ENCODE measurements at regions not wholly inside any gene's neighbourhood (a gene's known extent, or its start where the extent isn't known, plus 50 kb on each side); places are given as distances from the start of the nearest gene placed in this dataset.

- no peak for DNase-seq (ENCODE audit: low spot score)
Measured at GRCh38 chrX:5528057-5528456, 700.6 kb downstream of the NLGN4X start.

- DNase-seq (ENCODE audit: low spot score): no peak
Measured at GRCh38 chrX:5526191-5526590, 702.5 kb downstream of the NLGN4X start.

- DNase-seq (ENCODE audit: low spot score): no peak
Measured at GRCh38 chrX:5490786-5491563, 737.7 kb downstream of the NLGN4X start.

GRCh38 chrX:5474282-5474681 lies 754.4 kb downstream of the NLGN4X start:
- DNase-seq (ENCODE audit: low spot score): no peak

- DNase-seq (ENCODE audit: low spot score): no peak
Measured at GRCh38 chrX:5458300-5458842, 770.3 kb downstream of the NLGN4X start.

- no peak for DNase-seq (ENCODE audit: low spot score)
Measured at GRCh38 chrX:5449323-5449722, 779.3 kb downstream of the NLGN4X start.

- no peak for DNase-seq (ENCODE audit: low spot score)
Measured at GRCh38 chrX:5431823-5432222, 796.8 kb downstream of the NLGN4X start.

GRCh38 chrX:5425119-5425518 lies 803.5 kb downstream of the NLGN4X start:
- no peak for DNase-seq (ENCODE audit: low spot score)

GRCh38 chrX:5417381-5417780 lies 811.3 kb downstream of the NLGN4X start:
- DNase-seq (ENCODE audit: low spot score): no peak

GRCh38 chrX:5415738-5416137 lies 812.9 kb downstream of the NLGN4X start:
- no peak for DNase-seq (ENCODE audit: low spot score)

GRCh38 chrX:5409106-5409505 lies 819.6 kb downstream of the NLGN4X start:
- no peak for DNase-seq (ENCODE audit: low spot score)

GRCh38 chrX:5402461-5402860 lies 826.2 kb downstream of the NLGN4X start:
- DNase-seq (ENCODE audit: low spot score): no peak

GRCh38 chrX:5399403-5399802 lies 829.3 kb downstream of the NLGN4X start:
- no peak for DNase-seq (ENCODE audit: low spot score)

- no peak for DNase-seq (ENCODE audit: low spot score)
Measured at GRCh38 chrX:5397409-5397808, 831.3 kb downstream of the NLGN4X start.

- DNase-seq (ENCODE audit: low spot score): no peak
Measured at GRCh38 chrX:5390376-5390775, 838.3 kb downstream of the NLGN4X start.

- DNase-seq (ENCODE audit: low spot score): no peak
Measured at GRCh38 chrX:5388087-5388486, 840.6 kb downstream of the NLGN4X start.

- DNase-seq (ENCODE audit: low spot score): no peak
Measured at GRCh38 chrX:5380426-5380825, 848.2 kb downstream of the NLGN4X start.

- no peak for DNase-seq (ENCODE audit: low spot score)
Measured at GRCh38 chrX:5341902-5342301, 886.8 kb downstream of the NLGN4X start.

- no peak for DNase-seq (ENCODE audit: low spot score)
Measured at GRCh38 chrX:5337160-5337559, 891.5 kb downstream of the NLGN4X start.

- DNase-seq (ENCODE audit: low spot score): no peak
Measured at GRCh38 chrX:5324546-5324945, 904.1 kb downstream of the NLGN4X start.

- no peak for DNase-seq (ENCODE audit: low spot score)
Measured at GRCh38 chrX:5314148-5314547, 914.5 kb downstream of the NLGN4X start.

- no peak for DNase-seq (ENCODE audit: low spot score)
Measured at GRCh38 chrX:5307416-5307815, 921.3 kb downstream of the NLGN4X start.

- no peak for DNase-seq (ENCODE audit: low spot score)
Measured at GRCh38 chrX:5306654-5307121, 922.0 kb downstream of the NLGN4X start.

- no peak for DNase-seq (ENCODE audit: low spot score)
Measured at GRCh38 chrX:5305452-5305851, 923.2 kb downstream of the NLGN4X start.

All from putamen (tissue), 1 donor.